Nephron (organoid): ENCODE measurements at regions not wholly inside any gene's neighbourhood (a gene's known extent, or its start where the extent isn't known, plus 50 kb on each side); places are given as distances from the start of the nearest gene placed in this dataset.

Experiments
- H3K27ac Mint-ChIP-seq, 3 experiments: 2 replicates each; pipeline ENCODE4 v1.8.0; 2020; ENCODE audit warnings: mixed read lengths in 3 of 3, mild to moderate bottlenecking in 2 of 3, moderate library complexity in 1 of 3
- H3K27me3 Mint-ChIP-seq: 2 replicates; pipeline ENCODE4 v1.8.0; 2021; ENCODE audit warnings: low read depth, mild to moderate bottlenecking, moderate library complexity, mixed read lengths
- H3K36me3 Mint-ChIP-seq: 2 replicates; pipeline ENCODE4 v1.8.0; 2020; ENCODE audit warnings: low read depth, mixed read lengths
- H3K4me1 Mint-ChIP-seq: 2 replicates; pipeline ENCODE4 v1.8.0; 2020; ENCODE audit warnings: mixed read lengths
- H3K4me3 Mint-ChIP-seq, 3 experiments: 2 replicates each; pipeline ENCODE4 v1.8.0; 2020; ENCODE audit warnings: mild to moderate bottlenecking in 3 of 3, mixed read lengths in 3 of 3, moderate library complexity in 2 of 3
- H3K9me3 Mint-ChIP-seq: 2 replicates; pipeline ENCODE4 v1.8.0; 2020; ENCODE audit warnings: mixed read lengths
- TF ChIP-seq, protein P1 (sequence below), 3 experiments: fragments of 200-600 bp; sonication (generic); IDR thresholded peaks; one replicate each; pipeline ENCODE4 v1.5.0; 2021; ENCODE audit warnings: antibody characterized with exemption in 3 of 3; ENCODE audit not compliant: unreplicated experiment in 3 of 3

DNA sequence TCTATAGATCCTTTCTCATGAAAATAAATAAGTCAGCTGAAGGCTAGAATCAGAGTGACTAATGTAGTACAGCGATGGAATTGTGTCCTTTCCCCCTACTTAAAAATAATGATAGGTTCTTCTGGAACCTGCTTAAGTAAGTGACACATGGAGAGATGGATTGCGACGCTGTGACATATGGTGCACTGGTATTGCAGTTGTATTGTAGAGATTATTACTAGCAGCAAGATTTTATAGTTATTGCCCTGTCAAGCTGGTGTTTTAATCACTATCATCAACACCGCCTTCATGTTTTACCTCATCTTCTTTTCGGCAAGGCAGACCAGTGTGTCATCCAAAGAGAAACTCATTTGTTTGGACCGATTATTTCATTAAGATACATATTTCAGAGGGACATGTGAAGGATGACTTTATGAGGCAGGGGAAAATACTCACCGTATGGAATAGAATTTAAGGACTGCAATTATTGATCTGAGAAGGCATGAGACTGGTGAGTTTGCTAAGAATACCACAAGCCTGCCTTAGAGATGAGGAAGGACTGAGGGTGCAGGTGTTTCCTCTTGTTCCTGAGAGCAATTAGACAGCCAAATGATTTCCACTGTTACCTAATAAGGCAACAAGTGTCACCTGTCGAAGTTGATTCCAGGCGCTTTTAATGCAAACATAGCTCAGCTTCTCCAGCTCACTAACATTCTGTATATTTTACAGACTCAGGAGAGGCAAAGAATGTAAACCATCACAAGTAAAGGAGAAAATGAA is 1855.5 kb downstream of the MAT2B start:
- H3K27me3 Mint-ChIP-seq, result no peaks in the 10 kb centered on the region

DNA sequence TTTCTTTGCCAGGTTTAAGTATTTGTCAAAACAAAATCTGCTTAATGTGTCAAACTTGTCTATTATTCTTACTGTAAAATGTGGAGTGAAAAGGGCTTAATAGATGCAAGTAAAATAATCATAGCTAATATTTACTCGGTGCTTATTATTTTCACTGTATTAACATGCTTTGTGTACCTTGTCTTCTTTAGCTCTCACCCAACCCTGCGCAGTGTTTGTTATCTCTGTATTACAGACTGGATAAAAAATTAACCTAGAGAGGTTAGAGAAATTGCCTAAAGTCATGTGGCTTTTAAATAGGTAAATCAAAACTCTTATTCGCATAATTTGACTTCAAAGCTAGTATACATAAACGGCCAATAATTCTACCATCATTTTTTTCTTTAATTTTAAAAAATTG is 1864.8 kb downstream of the MAT2B start:
- Mint-ChIP-seq H3K27ac (no peak overlapping the region), H3K4me3 (no peak overlapping the region), H3K36me3 (no peaks in the 10 kb centered on the region), H3K9me3 (no peaks in the 10 kb centered on the region), H3K27me3 (no peaks in the 10 kb centered on the region), H3K4me1 (no peaks in the 10 kb centered on the region)
- TF ChIP-seq, protein P1, sequence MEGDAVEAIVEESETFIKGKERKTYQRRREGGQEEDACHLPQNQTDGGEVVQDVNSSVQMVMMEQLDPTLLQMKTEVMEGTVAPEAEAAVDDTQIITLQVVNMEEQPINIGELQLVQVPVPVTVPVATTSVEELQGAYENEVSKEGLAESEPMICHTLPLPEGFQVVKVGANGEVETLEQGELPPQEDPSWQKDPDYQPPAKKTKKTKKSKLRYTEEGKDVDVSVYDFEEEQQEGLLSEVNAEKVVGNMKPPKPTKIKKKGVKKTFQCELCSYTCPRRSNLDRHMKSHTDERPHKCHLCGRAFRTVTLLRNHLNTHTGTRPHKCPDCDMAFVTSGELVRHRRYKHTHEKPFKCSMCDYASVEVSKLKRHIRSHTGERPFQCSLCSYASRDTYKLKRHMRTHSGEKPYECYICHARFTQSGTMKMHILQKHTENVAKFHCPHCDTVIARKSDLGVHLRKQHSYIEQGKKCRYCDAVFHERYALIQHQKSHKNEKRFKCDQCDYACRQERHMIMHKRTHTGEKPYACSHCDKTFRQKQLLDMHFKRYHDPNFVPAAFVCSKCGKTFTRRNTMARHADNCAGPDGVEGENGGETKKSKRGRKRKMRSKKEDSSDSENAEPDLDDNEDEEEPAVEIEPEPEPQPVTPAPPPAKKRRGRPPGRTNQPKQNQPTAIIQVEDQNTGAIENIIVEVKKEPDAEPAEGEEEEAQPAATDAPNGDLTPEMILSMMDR (IDR thresholded peaks at IDR 0.05; ENCODE audit: unreplicated experiment in 3 of 3), result no peak

More for the DNA sequence above, 1855.5 kb downstream of the MAT2B start:
- H3K36me3 Mint-ChIP-seq, result no peaks in the 10 kb centered on the region
- no peak overlapping the region for H3K4me3 Mint-ChIP-seq
- H3K9me3 Mint-ChIP-seq, result no peaks in the 10 kb centered on the region
- TF ChIP-seq, protein P1 (IDR thresholded peaks at IDR 0.05; ENCODE audit: unreplicated experiment in 3 of 3), result no peak
- H3K27ac Mint-ChIP-seq, result no peak overlapping the region
- H3K4me1 Mint-ChIP-seq, result no peaks in the 10 kb centered on the region

DNA sequence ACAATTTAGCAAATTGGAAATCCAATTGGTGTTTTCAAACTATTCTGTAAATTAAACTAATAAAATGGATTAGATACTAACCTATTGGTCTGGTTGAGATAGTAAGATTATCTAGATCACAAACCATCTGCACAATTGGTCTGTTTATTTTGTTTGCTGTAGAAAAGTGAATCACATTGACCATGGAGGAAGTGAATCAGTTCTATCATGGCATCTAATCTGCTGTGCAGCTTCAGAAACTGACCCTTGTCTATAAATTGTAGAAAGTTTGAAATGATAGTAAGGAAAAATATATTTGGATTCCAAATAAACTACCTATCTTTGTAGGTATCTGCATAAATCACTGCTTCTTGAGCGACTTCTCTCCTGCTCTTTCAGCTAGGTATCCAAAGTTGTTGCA is 1865.4 kb downstream of the MAT2B start:
- Mint-ChIP-seq H3K4me1 (no peaks in the 10 kb centered on the region), H3K9me3 (no peaks in the 10 kb centered on the region), H3K36me3 (no peaks in the 10 kb centered on the region), H3K4me3 (no peak overlapping the region), H3K27ac (no peak overlapping the region), H3K27me3 (no peaks in the 10 kb centered on the region)
- TF ChIP-seq, protein P1 (IDR thresholded peaks at IDR 0.05; ENCODE audit: unreplicated experiment in 3 of 3), result no peak

DNA sequence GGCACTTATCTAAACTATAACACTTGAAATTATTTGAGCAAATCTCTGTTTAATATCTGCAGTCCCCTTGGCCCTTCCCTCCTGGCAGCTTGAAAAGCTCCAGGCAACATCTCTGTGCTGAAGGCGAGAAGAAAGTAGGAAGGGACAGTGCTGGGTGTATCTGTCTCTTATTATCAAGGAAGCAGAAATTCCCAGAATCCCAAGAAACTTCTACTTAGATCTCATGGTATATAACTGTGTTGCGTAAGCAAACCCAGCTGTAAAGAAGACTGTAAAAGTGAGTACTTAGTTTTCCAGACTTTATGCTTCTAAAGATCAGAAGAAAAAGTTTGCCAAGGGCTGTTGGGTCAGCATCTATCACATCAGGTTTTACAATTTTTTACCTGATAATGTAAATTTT is 1869.8 kb downstream of the MAT2B start:
- no peak overlapping the region for H3K4me3 Mint-ChIP-seq
- TF ChIP-seq, protein P1 (IDR thresholded peaks at IDR 0.05; ENCODE audit: unreplicated experiment in 3 of 3), result no peak

DNA sequence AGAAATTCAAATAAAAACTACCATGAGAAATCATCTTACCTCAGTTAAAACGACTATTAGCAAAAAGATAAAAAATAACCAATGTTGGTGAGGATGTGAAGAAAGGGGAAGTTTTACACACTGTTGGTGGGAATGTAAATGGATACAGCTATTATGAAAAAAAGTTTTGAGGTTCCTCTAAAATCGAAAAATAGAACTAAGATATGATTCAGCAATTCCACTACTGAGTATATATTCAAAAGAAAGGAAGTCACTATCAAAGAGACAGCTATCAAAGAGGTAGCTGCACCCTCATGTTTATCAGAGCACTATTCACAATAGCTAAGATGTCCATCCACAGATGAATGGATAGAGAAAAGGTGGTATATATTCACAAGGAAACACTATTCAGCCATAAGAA is 1888.4 kb downstream of the MAT2B start:
- Mint-ChIP-seq H3K27me3 (no peaks in the 10 kb centered on the region), H3K4me1 (no peaks in the 10 kb centered on the region), H3K36me3 (no peaks in the 10 kb centered on the region), H3K27ac (no peak overlapping the region), H3K9me3 (peaks cover 3% of the 10 kb centered on the region), H3K4me3 (no peak overlapping the region)
- TF ChIP-seq, protein P1 (IDR thresholded peaks at IDR 0.05; ENCODE audit: unreplicated experiment in 3 of 3), result no peak

More for the DNA sequence above, 1869.8 kb downstream of the MAT2B start:
- no peaks in the 10 kb centered on the region for H3K9me3 Mint-ChIP-seq
- no peaks in the 10 kb centered on the region for H3K27me3 Mint-ChIP-seq
- H3K27ac Mint-ChIP-seq, result no peak overlapping the region
- H3K36me3 Mint-ChIP-seq, result no peaks in the 10 kb centered on the region
- no peaks in the 10 kb centered on the region for H3K4me1 Mint-ChIP-seq

DNA sequence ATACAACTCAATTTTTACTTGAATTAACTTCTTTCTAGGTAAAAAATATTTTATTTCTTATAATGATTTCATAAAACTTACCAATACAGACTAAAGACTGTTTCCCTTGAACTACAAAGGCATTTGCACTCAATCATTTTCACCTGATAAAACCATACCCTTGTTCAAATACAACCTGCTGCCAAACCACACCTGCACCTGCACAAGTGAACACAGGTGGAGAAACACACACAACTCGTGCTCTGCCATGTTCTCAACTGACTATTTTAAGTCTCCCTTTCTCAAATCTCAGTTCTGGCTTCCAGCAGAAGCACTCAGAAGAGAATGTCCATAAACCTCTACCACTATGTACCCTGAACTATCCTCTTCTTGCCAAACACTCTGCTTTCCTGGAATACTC is 1892.1 kb downstream of the MAT2B start:
- TF ChIP-seq, protein P1 (IDR thresholded peaks at IDR 0.05; ENCODE audit: unreplicated experiment in 3 of 3), result no peak
- Mint-ChIP-seq H3K4me3 (no peak overlapping the region), H3K4me1 (peaks cover 4% of the 10 kb centered on the region), H3K9me3 (no peaks in the 10 kb centered on the region), H3K27ac (no peak overlapping the region), H3K36me3 (no peaks in the 10 kb centered on the region), H3K27me3 (no peaks in the 10 kb centered on the region)
